T-helper 1 cell treated with Interleukin-12 subunit alpha and Interleukin-12 subunit beta and Interleukin-4 antibody, amounts not matched to agents 30 ng/mL and 1 ng/mL, for 36 hours (primary cell): ENCODE measurements at regions not wholly inside any gene's neighbourhood (a gene's known extent, or its start where the extent isn't known, plus 50 kb on each side); places are given as distances from the start of the nearest gene placed in this dataset.

Source experiments
- intact Hi-C: fragments of 100-400 bp; cut with micrococcal nuclease; formaldehyde crosslinking; loops from one replicate; pipeline ENCODE4 v1.15.1; 2024

DNA sequence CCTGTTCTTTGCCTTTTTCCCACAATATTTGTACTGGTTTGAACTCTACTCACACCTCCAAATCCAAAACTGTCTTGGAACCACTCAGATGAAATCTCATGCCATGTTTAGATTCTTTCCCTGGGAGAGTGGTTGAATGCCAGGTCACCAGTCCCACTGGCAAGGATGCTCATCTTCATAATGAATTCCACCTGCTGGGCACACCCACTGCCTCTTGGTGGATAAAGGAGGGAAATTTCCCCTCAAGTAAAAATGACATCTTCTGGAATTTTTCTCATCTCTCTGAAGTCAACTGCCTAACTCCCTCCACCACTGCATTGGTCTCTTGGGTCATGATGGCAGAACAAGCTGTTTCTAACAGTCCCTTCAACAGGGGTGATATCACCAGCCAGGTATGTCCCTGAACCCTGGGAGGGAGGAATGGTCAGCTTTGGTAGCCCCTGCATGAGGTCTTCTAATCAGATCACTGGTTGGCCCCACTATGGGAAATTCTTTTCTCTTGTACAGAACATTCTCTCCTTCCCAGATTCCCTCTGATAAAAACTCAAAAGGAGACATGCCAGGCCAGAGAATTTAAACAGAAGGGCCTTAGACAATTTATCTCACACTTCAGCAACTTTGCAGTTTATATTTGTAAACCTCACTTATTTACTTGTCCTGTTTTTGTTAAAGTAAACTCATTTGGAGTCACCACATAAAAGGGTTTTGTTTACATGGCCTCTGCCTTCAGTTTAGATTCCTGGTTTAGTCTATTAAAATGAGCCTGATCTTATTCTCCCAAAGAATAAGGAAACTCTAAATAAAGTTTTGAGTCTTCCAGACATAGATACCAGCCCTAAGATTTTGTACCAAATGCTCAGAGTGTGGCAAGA lies 143.4 kb downstream of the WNT5A start:
- intact Hi-C loops: no loop called here

- intact Hi-C loops: no loop called here
Observed at GRCh38 chr3:55341502-55342031, 145.5 kb downstream of the WNT5A start.

DNA sequence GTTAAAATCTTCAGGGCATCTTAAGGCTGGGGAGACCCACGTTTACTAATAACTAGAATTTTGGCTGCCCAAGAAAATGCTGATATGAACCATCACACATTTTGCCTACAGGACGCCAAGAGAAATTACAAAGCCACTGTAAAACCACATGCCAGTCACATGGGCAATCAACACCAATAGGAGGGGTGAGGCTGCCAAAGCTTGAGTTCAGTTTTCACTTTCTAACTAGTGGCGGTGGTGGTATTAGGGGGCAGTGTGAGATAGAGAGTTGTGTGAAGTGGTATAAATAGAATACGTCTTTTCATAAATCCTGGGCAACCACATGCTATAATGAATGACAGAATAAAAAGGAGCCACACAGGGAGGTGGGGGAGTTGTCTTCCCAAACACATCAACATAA lies 147.3 kb downstream of the WNT5A start:
- intact Hi-C loops: no loop called here

DNA sequence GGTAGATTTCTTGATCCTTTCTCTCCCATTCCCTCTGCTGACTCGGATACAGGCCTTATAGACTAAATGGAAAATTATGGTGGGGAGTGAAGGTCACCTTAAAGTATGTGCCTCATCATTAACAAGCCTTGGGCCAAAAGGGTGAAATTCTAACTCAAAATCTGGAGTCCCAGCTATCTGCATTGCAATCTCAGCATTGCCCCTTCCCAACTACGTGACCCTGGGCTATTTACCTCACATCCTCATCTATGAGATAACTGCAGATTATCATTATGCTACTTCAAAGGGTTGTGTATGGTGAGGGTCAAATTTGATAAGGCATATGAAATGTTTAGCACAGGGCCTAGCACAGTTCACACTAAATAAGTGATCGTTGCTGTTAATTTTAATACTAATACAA lies 147.7 kb downstream of the WNT5A start:
- intact Hi-C loops: no loop called here

DNA sequence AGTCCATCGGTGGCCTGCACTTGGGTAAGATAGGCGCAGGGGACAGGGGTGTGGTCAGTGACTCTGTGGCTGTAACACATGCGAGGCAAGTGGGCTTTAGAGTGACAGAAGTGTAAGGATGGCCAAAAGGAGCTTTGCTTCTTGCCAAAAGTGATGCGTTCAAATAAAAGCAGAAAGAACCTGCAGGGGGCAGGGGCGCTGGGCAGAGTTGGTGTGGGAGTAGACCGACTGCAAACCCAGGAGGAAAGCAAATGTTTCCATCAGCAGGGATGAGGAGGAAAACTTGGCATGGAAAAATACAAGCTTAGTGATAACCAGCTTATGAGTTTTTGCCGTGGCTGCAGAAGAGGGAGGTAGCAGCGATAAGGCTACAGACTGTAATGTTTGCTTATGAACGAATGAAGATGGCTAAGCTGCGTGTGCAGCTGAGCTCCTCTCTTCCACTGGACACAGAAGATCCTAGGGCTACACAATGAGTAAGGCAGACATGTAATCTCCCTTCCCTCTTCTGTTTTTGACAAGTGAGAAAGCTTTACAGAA lies 149.4 kb downstream of the WNT5A start:
- intact Hi-C loops: no loop called here

DNA sequence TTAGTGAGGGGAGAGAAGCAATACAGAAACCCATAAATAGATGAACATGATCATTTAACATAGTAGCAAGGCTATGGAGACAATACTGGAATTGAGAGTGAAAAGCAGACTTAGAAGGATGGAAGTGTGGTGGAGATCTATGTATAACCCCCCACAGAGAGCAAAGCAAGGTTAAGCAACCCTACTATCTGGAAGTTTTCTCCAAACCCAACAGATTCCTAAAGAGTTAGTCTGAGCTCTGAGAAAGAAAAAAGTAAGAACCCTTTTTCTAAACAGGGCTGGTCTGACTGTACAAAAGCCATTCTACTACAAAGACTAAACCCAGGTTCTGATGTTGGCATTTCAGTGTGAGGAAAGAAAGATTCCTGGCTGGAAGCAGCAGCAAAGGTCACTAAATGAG lies 153.2 kb downstream of the WNT5A start:
- intact Hi-C loops: no loop called here

- intact Hi-C loops: no loop called here
Observed at GRCh38 chr3:55333046-55333445, 154.1 kb downstream of the WNT5A start.

GRCh38 chr3:55332176-55332575 lies 154.9 kb downstream of the WNT5A start:
- intact Hi-C loops: no loop called here

- intact Hi-C loops: no loop called here
Observed at GRCh38 chr3:55331524-55331923, 155.6 kb downstream of the WNT5A start.

DNA sequence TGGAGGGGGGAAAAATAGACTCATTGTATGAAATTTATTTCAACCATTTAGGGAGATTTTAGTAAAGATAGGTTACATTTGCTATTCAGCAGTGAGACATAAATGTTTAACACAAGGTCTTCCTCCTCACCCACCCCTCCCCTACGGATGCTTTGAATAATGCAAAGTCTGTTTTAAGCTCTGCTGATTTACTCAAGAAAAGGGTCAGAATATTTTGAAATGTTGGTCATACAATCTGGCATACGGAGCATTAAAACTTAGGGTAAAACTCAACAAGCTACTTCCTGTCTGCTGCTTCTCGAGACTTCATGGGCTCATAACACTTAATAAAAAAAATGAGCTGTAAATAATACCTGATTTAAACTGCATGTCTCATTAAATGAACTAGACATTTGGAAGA lies 156.3 kb downstream of the WNT5A start:
- intact Hi-C loops: no loop called here

- intact Hi-C loops: no loop called here
Observed at GRCh38 chr3:55330355-55330754, 156.8 kb downstream of the WNT5A start.

DNA sequence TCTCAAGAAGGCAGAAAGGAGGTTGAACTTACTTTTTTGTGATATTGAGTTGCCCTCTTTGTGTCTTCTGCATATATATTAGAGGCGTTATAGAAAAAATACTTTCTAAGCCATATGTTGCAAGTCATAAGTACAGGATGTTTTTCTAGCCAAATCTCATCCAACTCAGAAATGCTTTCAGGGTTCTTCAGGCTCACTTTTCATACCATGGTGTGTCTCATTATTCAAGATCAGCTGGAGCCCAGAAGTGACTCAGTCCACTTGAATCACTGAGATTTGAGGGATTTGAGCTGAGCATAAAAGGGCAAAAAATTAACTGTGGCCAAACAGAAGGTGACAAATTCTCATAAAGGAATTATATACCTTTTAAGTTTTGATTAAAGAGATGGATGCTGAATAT lies 157.3 kb downstream of the WNT5A start:
- intact Hi-C loops: no loop called here

GRCh38 chr3:55327131-55327920 lies 159.8 kb downstream of the WNT5A start:
- intact Hi-C loops: no loop called here

DNA sequence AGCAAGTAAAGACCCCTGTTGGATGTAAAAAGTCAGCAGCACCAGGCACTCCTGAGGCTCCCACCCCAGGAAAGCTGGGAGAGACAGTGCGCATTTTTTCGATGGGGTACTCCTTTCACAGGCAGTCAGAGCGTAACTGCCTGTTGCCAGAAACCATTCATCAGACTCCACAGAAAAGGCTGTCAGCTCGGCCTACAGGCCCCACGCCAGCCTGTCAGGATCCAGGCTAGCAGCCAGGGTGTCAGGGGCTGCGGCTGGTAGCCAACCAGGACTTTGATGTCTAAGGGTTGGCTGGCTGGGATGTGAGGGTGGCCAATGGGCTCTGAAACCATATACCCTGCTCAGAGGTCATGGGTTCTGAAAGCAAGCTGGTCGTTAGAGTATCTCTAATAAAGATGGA lies 164.5 kb downstream of the WNT5A start:
- intact Hi-C loops: no loop called here

DNA sequence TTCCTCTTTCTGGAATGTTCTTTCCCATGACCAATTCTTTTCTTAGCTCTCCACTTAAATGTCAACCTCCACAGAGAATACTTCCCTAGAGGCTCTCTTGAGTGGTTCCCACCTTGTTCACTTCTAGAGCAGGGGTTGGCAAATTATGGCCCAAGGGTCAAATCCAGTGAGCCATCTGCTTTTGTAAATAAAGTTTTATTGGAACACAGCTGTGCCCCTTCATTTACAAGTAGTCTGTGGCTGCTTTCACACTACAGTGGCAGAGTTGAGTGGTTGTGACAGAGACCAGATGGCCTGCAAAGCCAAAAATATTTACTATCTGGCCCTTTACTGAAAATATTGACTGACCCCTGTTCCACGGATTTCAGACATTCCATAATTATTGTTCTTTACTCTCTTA lies 166.2 kb downstream of the WNT5A start:
- intact Hi-C loops: no loop called here

- intact Hi-C loops: no loop called here
Observed at GRCh38 chr3:55315396-55315795, 171.7 kb downstream of the WNT5A start.

- intact Hi-C loops: no loop called here
Observed at GRCh38 chr3:55313666-55314065, 173.4 kb downstream of the WNT5A start.

GRCh38 chr3:55309336-55309735 lies 177.8 kb downstream of the WNT5A start:
- intact Hi-C loops: no loop called here

DNA sequence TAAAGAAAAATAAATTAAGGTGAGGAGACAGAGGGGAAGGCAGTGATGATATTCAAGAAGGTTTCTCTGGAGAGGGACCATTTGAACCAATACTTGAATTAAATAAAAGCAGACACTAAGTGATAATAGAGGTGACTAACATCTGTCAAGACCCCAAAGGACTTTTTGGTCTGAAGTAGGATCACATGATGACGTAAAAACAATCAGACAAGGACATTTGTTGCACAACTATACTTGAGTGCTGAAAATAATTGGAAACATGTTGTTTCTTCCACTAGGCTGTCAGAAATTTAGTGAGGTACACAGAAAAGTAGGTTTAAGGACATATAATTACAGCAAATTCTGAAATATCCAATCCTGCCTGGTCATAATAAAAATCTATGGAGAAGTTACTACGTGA lies 179.5 kb downstream of the WNT5A start:
- intact Hi-C loops: no loop called here

DNA sequence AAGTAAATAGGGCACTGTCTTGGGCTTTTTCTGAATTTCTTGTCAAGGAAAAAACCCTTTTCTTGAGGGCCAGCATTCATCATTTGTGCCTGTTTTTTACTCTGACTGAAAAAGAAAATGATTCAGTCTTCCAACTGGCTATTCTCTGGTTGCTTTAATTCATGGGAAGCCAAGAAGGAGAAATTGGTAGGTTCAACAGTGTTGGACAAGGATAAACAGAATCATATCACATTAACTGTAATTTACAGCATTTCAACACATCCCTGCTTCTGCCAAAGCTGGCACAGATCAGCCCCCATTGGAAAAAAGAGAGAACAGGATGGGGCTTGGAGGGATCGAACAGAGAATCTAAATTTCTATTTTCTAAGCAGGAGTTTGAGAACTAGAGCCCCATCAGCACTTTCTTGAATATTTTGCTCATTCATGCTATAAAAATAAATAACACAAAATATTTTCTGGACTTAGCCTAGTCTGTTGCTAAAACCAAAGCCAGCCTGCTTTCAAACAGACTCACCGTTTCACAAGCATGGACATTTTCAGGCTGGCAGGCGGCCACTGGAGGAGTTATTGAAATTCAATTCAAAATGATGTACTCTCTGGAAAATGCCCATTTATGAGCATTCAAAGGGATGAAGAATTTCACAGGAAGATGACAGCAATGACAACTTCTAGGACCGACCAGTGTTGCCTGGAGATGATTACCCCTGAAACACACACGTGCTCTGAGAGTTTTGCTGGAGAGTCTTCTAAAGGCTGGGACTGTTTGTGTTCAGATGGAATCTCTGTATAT lies 181.2 kb downstream of the WNT5A start:
- intact Hi-C loops: no loop called here

DNA sequence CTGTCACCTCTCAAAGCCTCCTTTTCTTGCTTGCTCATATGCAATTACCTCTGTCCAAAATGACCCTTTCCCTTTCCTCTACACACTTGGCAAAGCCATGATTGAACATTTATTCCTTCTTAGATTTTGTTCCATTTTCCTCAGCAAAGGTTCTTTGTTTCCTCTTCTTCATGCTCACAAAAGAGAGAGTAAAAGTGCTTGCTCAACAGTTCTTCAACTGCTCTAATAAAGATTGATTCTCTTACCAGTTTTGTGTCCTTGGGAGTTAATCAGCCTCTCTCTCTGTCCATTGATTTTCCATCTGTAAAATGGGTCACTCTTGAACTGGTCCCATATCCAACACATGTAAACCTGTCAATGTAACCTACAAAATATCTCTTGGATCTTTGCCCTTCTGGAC lies 186.4 kb downstream of the WNT5A start:
- intact Hi-C loops: no loop called here
